Testis (tissue), 2 donors: ENCODE measurements at regions not wholly inside any gene's neighbourhood (a gene's known extent, or its start where the extent isn't known, plus 50 kb on each side); places are given as distances from the start of the nearest gene placed in this dataset.
"Not testable (repeated sequence)": the region's sequence is repeated elsewhere in the genome, so short reads cannot be mapped to it uniquely, and the experiment has no call there.

Source experiments
- DNase-seq: peaks from one replicate; pipeline ENCODE4 v3.0.0-alpha.2; 2019
- H3K27ac ChIP-seq, 2 donors: fragments of 200-600 bp; sonication (generic); one replicate each; pipeline ENCODE4 v1.5.1; 2019
- H3K27me3 ChIP-seq: fragments of 200-600 bp; sonication (generic); one replicate; pipeline ENCODE4 v1.5.1; 2019
- H3K36me3 ChIP-seq: fragments of 200-600 bp; sonication (generic); one replicate; pipeline ENCODE4 v1.5.1; 2017; ENCODE audit warnings: low read depth; ENCODE audit errors: missing control alignments
- H3K4me1 ChIP-seq: fragments of 200-600 bp; sonication (generic); one replicate; pipeline ENCODE4 v1.5.1; 2019
- H3K4me3 ChIP-seq, 2 donors: fragments of 200-600 bp; sonication (generic); one replicate each; pipeline ENCODE4 v1.5.1; 2017 to 2019
- H3K9me3 ChIP-seq: fragments of 200-600 bp; sonication (generic); one replicate; pipeline ENCODE4 v1.5.1; 2017
- CTCF ChIP-seq, 3 experiments: fragments of 450-650 bp in 2 of 3; fragments of 200-600 bp in 1 of 3; sonication (generic) in 1 of 3; IDR thresholded peaks; one replicate each; pipeline ENCODE4 v1.5.1; 2016 to 2019; ENCODE audit warnings: antibody characterized with exemption in 3 of 3, mild to moderate bottlenecking in 2 of 3, moderate library complexity in 1 of 3
- POLR2A ChIP-seq: fragments of 450-650 bp; IDR thresholded peaks from one replicate; pipeline ENCODE4 v1.6.1; 2017; ENCODE audit warnings: antibody characterized with exemption, mild to moderate bottlenecking, moderate library complexity
- WGBS, 2 donors: methylation state at CpG; one replicate each; pipeline ENCODE4 v1.1.5; 2018; 5-methylcytosine and 5-hydroxymethylcytosine counted together
- intact Hi-C: fragments of 100-400 bp; cut with DNase I; formaldehyde crosslinking; loops from one replicate; pipeline ENCODE4 v1.15.1; 2023; ENCODE audit warnings: low total_unique reads

- Histone ChIP-seq H3K27ac (no peak overlapping the region), H3K4me1 (no peaks in the 10 kb centered on the region), H3K9me3 (no peaks in the 10 kb centered on the region), H3K4me3 (no peak overlapping the region), H3K36me3 (no peaks in the 10 kb centered on the region), H3K27me3 (no peaks in the 10 kb centered on the region)
- TF ChIP-seq POLR2A (no peak), CTCF (IDR thresholded peaks at IDR 0.05) (no peak)
- no peak for DNase-seq
- intact Hi-C loops = no loop called here
Measured at GRCh38 chrX:51098046-51098445, 187.5 kb downstream of the BMP15 start.

GRCh38 chrX:51119058-51119926, 208.8 kb downstream of the BMP15 start:
- H3K36me3 ChIP-seq, H3K4me3 ChIP-seq, H3K4me1 ChIP-seq, intact Hi-C loops, H3K9me3 ChIP-seq, DNase-seq, H3K27ac ChIP-seq, H3K27me3 ChIP-seq: not testable (repeated sequence)
- 66 to 92% methylated on average over 5 to 11 of the region's 52 CpGs for WGBS, 2 donors

GRCh38 chrX:51125743-51126142, 206.9 kb upstream of the NUDT10 start:
- intact Hi-C loops, H3K27me3 ChIP-seq, H3K9me3 ChIP-seq, DNase-seq, H3K27ac ChIP-seq, H3K4me3 ChIP-seq, H3K36me3 ChIP-seq, H3K4me1 ChIP-seq: not testable (repeated sequence)
- WGBS, 2 donors = 100% methylated on average over 2 of the region's 4 CpGs; no CpG with 5 or more reads in 1 of the 2 donors

- H3K27me3 ChIP-seq = no peaks in the 10 kb centered on the region
- no peaks in the 10 kb centered on the region for H3K36me3 ChIP-seq
- peak; percentile 53 for DNase-seq
- 39 to 44% methylated on average over 2 to 3 of the region's 3 CpGs for WGBS, 2 donors
- no peaks in the 10 kb centered on the region for H3K4me1 ChIP-seq
- intact Hi-C loops = no loop called here
- H3K4me3 ChIP-seq = no peak overlapping the region
- no peaks in the 10 kb centered on the region for H3K9me3 ChIP-seq
- H3K27ac ChIP-seq = no peak overlapping the region
- TF ChIP-seq POLR2A (no peak), CTCF (IDR thresholded peaks at IDR 0.05) (peak in 2 of 3 experiments; percentile 29 to 47)
Measured at GRCh38 chrX:51144828-51145442, 187.7 kb upstream of the NUDT10 start.

- H3K27ac ChIP-seq = no peak overlapping the region
- no peaks in the 10 kb centered on the region for H3K27me3 ChIP-seq
- no peaks in the 10 kb centered on the region for H3K4me1 ChIP-seq
- H3K4me3 ChIP-seq = no peak overlapping the region
- WGBS, 2 donors = 34% methylated on average over 2 of the region's 2 CpGs; no CpG with 5 or more reads in 1 of the 2 donors
- TF ChIP-seq CTCF (IDR thresholded peaks at IDR 0.05) = no peak
- no peak for TF ChIP-seq POLR2A
- peak; percentile 50 for DNase-seq
- intact Hi-C loops = no loop called here
- no peaks in the 10 kb centered on the region for H3K36me3 ChIP-seq
- H3K9me3 ChIP-seq = no peaks in the 10 kb centered on the region
Measured at GRCh38 chrX:51148848-51149247, 183.8 kb upstream of the NUDT10 start.
